Body of pancreas (tissue), 4 donors: ENCODE measurements at regions not wholly inside any gene's neighbourhood (a gene's known extent, or its start where the extent isn't known, plus 50 kb on each side); places are given as distances from the start of the nearest gene placed in this dataset.

Experiments used
- ATAC-seq: fragments of 150-250 bp; one replicate; pipeline ENCODE4 v1.9.1; 2016
- DNase-seq, 4 donors: peaks; one replicate each; pipeline ENCODE4 v3.0.0-alpha.2; 2019
- H3K27ac ChIP-seq, 4 donors: fragments of 200-600 bp; sonication (generic); 1 replicate in 3 of 4; 2 replicates in 1 of 4; pipeline versions ENCODE4 v1.5.1 to v1.6.1; 2016 to 2019; ENCODE audit warnings: mild to moderate bottlenecking in 1 of 4, mixed read lengths in 1 of 4, moderate library complexity in 1 of 4
- H3K27me3 ChIP-seq, 2 donors: fragments of 200-600 bp; sonication (generic); one replicate each; pipeline ENCODE4 v1.6.0; 2016; ENCODE audit warnings: mild to moderate bottlenecking in 1 of 2
- H3K36me3 ChIP-seq, 2 donors: fragments of 200-600 bp; sonication (generic); replicated peaks in 1 of 2; 2 replicates each; pipeline ENCODE4 v1.5.1; 2016; ENCODE audit warnings: low read depth in 2 of 2; ENCODE audit not compliant: insufficient read depth in 1 of 2
- H3K4me1 ChIP-seq: fragments of 200-600 bp; sonication (generic); one replicate; pipeline ENCODE4 v1.6.0; 2016
- H3K4me3 ChIP-seq, 2 donors: fragments of 200-600 bp; sonication (generic); 1 replicate in 1 of 2; 2 replicates in 1 of 2; pipeline ENCODE4 v1.5.1; 2016 to 2019
- H3K9me3 ChIP-seq, 3 donors: fragments of 200-600 bp; sonication (generic); 1 replicate in 2 of 3; 2 replicates in 1 of 3; pipeline ENCODE4 v1.5.1; 2016
- CTCF ChIP-seq, 7 experiments: fragments of 450-650 bp in 4 of 7; fragments of 200-600 bp in 3 of 7; sonication (generic) in 3 of 7; IDR thresholded peaks; one replicate each; pipeline ENCODE4 v1.5.1; 2016 to 2019; ENCODE audit warnings: antibody characterized with exemption in 7 of 7
- POLR2A ChIP-seq, 3 donors: fragments of 450-650 bp; IDR thresholded peaks; one replicate each; pipeline ENCODE4 v1.6.1; 2016; ENCODE audit warnings: antibody characterized with exemption in 3 of 3, mild to moderate bottlenecking in 2 of 3
- WGBS, 2 donors: methylation state at CpG; one replicate each; pipeline ENCODE4 v1.1.5; 2017; 5-methylcytosine and 5-hydroxymethylcytosine counted together
- intact Hi-C: fragments of 100-400 bp; cut with DNase I; formaldehyde crosslinking; loops from one replicate; pipeline ENCODE4 v1.15.1; 2023

DNA sequence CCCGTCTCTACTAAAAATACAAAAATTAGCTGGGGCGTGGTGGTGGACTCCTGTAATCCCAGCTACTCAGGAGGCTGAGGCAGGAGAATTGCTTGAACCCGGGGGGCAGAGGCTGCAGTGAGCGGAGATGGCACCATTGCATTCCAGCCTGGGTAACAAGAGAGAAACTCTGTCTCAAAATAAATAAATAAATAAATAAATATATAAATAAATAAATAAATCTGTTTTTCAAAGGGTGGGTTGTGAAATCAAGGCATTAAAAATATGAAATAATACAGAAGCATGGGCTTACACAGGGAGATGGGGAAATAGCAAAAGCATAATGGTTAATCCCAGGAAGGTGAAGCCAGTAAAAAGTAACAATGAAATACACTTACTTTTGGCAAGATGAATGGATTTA is 93.9 kb downstream of the LYZL2 start:
- 67 to 70% methylated on average over 4 of the region's 4 CpGs for WGBS, 2 donors
- Histone ChIP-seq H3K4me3 (no peak overlapping the region), H3K36me3 (no peaks in the 10 kb centered on the region), H3K9me3 (no peaks in the 10 kb centered on the region), H3K27me3 (no peaks in the 10 kb centered on the region), H3K4me1 (peaks cover 8% of the 10 kb centered on the region), H3K27ac (no peak overlapping the region)
- no peak for ATAC-seq
- no peak for DNase-seq
- TF ChIP-seq CTCF (IDR thresholded peaks at IDR 0.05) (no peak), POLR2A (IDR thresholded peaks at IDR 0.05) (no peak)
- intact Hi-C loops = loop anchor here (5.0 kb wide), 2 partner anchors 123 to 143 kb away; no protein-coding TSS in a partner anchor

- no peak overlapping the region for H3K27ac ChIP-seq
- intact Hi-C loops = loop anchor here (5.0 kb wide), 2 partner anchors 122 to 142 kb away; no protein-coding TSS in a partner anchor
- H3K9me3 ChIP-seq = no peaks in the 10 kb centered on the region
- peak; percentile 75 to 82 (median 79) for DNase-seq
- WGBS, 2 donors = 25 to 27% methylated on average over 20 of the region's 20 CpGs
- peaks cover 8% of the 10 kb centered on the region for H3K4me1 ChIP-seq
- no peak overlapping the region for H3K4me3 ChIP-seq
- peak; percentile 78 for ATAC-seq
- no peaks in the 10 kb centered on the region for H3K36me3 ChIP-seq
- TF ChIP-seq CTCF (IDR thresholded peaks at IDR 0.05) (peak; percentile 84 to 94 (median 89)), POLR2A (IDR thresholded peaks at IDR 0.05) (no peak)
- no peaks in the 10 kb centered on the region for H3K27me3 ChIP-seq
These were observed 94.9 kb downstream of the LYZL2 start for GRCh38 chr10:30534465-30535144.

GRCh38 chr10:30531751-30532530 is 97.6 kb downstream of the LYZL2 start:
- ATAC-seq = no peak
- 85 to 89% methylated on average over 8 of the region's 8 CpGs for WGBS, 2 donors
- Histone ChIP-seq H3K4me1 (peaks cover 11% of the 10 kb centered on the region), H3K27ac (no peak overlapping the region), H3K27me3 (no peaks in the 10 kb centered on the region), H3K9me3 (no peaks in the 10 kb centered on the region), H3K36me3 (no peaks in the 10 kb centered on the region), H3K4me3 (no peak overlapping the region)
- DNase-seq = no peak
- intact Hi-C loops = no loop called here
- TF ChIP-seq POLR2A (IDR thresholded peaks at IDR 0.05) (no peak), CTCF (IDR thresholded peaks at IDR 0.05) (no peak)

- Histone ChIP-seq H3K36me3 (no peaks in the 10 kb centered on the region), H3K27ac (peak overlapping the region in 1 of 4 donors; percentile 69), H3K4me3 (no peak overlapping the region), H3K9me3 (no peaks in the 10 kb centered on the region), H3K27me3 (no peaks in the 10 kb centered on the region), H3K4me1 (peaks cover 8% of the 10 kb centered on the region)
- WGBS, 2 donors = 77 to 83% methylated on average over 17 to 28 of the region's 28 CpGs
- ATAC-seq = no peak
- TF ChIP-seq CTCF (IDR thresholded peaks at IDR 0.05) = no peak
- TF ChIP-seq POLR2A (IDR thresholded peaks at IDR 0.05) = peak in 1 of 3 donors; percentile 34
- peak; percentile 17 to 81 (median 27) for DNase-seq
- intact Hi-C loops = no loop called here
These were observed 95.5 kb downstream of the MAP3K8 start for GRCh38 chr10:30529373-30529998.
